AG10803 (cell line): ENCODE measurements at regions not wholly inside any gene's neighbourhood (a gene's known extent, or its start where the extent isn't known, plus 50 kb on each side); places are given as distances from the start of the nearest gene placed in this dataset.

Experiments used
- DNase-seq: peaks from one replicate; pipeline ENCODE4 v3.0.0; 2010; ENCODE audit warnings: low read depth
- H3K4me3 ChIP-seq: 2 replicates; pipeline ENCODE4 v1.5.1; 2011; ENCODE audit warnings: mild to moderate bottlenecking, low read length, control low read depth
- CTCF ChIP-seq: conservative IDR thresholded peaks from 2 replicates; pipeline ENCODE4 v1.5.1; 2011; ENCODE audit warnings: mild to moderate bottlenecking, low read length, control low read depth, inconsistent platforms

GRCh38 chr6:103280417-103280816, 1579.3 kb downstream of the HACE1 start:
- H3K4me3 ChIP-seq: no peak overlapping the region
- TF ChIP-seq CTCF: no peak
- no peak for DNase-seq

- no peak for DNase-seq
- no peak overlapping the region for H3K4me3 ChIP-seq
- TF ChIP-seq CTCF: no peak
Measured at GRCh38 chr6:103277936-103278335, 1581.8 kb downstream of the HACE1 start.

GRCh38 chr6:103273048-103273447, 1586.7 kb downstream of the HACE1 start:
- TF ChIP-seq CTCF: no peak
- no peak overlapping the region for H3K4me3 ChIP-seq
- no peak for DNase-seq

GRCh38 chr6:103269581-103269980, 1590.1 kb downstream of the HACE1 start:
- H3K4me3 ChIP-seq: no peak overlapping the region
- DNase-seq: no peak

GRCh38 chr6:103268335-103268734, 1591.4 kb downstream of the HACE1 start:
- TF ChIP-seq CTCF: no peak
- no peak for DNase-seq
- H3K4me3 ChIP-seq: no peak overlapping the region

More at GRCh38 chr6:103269581-103269980, 1590.1 kb downstream of the HACE1 start:
- no peak for TF ChIP-seq CTCF

GRCh38 chr6:103264020-103264419, 1595.7 kb downstream of the HACE1 start:
- TF ChIP-seq CTCF: no peak

GRCh38 chr6:103255132-103255531, 1604.6 kb downstream of the HACE1 start:
- no peak for DNase-seq
- TF ChIP-seq CTCF: no peak
- H3K4me3 ChIP-seq: no peak overlapping the region

More at GRCh38 chr6:103264020-103264419, 1595.7 kb downstream of the HACE1 start:
- DNase-seq: no peak
- no peak overlapping the region for H3K4me3 ChIP-seq
